ENCODE measurements at regions not wholly inside any gene's neighbourhood (a gene's known extent, or its start where the extent isn't known, plus 50 kb on each side); places are given as distances from the start of the nearest gene placed in this dataset.

GRCh38 chr7:124323597-124323996, 290.7 kb upstream of the TMEM229A start:
- no peak overlapping the region for H3K14ac ChIP-seq (ENCODE audit: insufficient read depth, low read length)
- no peaks in the 10 kb centered on the region; the same call in 1 of the 2 replicates for H3K27me3 Mint-ChIP-seq (ENCODE audit: low read depth)
- no peak overlapping the region for H3K27ac Mint-ChIP-seq
- H2BK12ac ChIP-seq (ENCODE audit: insufficient read length, low read depth, low read length): no peak overlapping the region
- H3K4me3 Mint-ChIP-seq: no peak overlapping the region
- no peak overlapping the region for H2AFZ ChIP-seq (ENCODE audit: low read length)
- H3K79me1 ChIP-seq (ENCODE audit: insufficient read depth, low read depth, low read length, poor library complexity, severe bottlenecking): no peaks in the 10 kb centered on the region
- no peaks in the 10 kb centered on the region for H3K36me3 Mint-ChIP-seq (ENCODE audit: insufficient read depth in 1 of 3, low read depth in 3 of 3)
- no peak overlapping the region for H2AK5ac ChIP-seq (ENCODE audit: insufficient read length, low read length)
- no peak overlapping the region for H2BK120ac ChIP-seq (ENCODE audit: low read depth, low read length, poor library complexity, severe bottlenecking)
- no peak overlapping the region for H4K5ac ChIP-seq (ENCODE audit: insufficient read length, low read depth, low read length)
- no peaks in the 10 kb centered on the region for H3K4me1 ChIP-seq (ENCODE audit: insufficient read depth, low read length)
- H4K91ac ChIP-seq (ENCODE audit: insufficient read length, low read depth, low read length): no peak overlapping the region
- H3K56ac ChIP-seq (ENCODE audit: insufficient read length, low read depth, low read length): no peak overlapping the region
- no peak overlapping the region for H4K8ac ChIP-seq (replicated peaks; ENCODE audit: insufficient read length, low read depth, low read length)
- no peak overlapping the region for H3T11ph ChIP-seq (ENCODE audit: low read length)
- H3K27me3 ChIP-seq (ENCODE audit: insufficient read depth, low read length): no peaks in the 10 kb centered on the region
- no peaks in the 10 kb centered on the region for H3K9me3 ChIP-seq (ENCODE audit: control insufficient read depth, low read depth, low read length)
- no peak overlapping the region for H2BK20ac ChIP-seq (ENCODE audit: low read depth, low read length, poor library complexity, severe bottlenecking)
- WGBS (ENCODE audit: extremely low coverage, insufficient read length, low lambda C conversion rate): no CpG with 5 or more reads among the region's 1 CpG
- H3K4me2 ChIP-seq (ENCODE audit: insufficient read depth, insufficient read length, low read length): no peak overlapping the region
- no peak overlapping the region for H2BK5ac ChIP-seq (ENCODE audit: insufficient read length, low read length)
- H2BK15ac ChIP-seq (ENCODE audit: low read depth, low read length): no peak overlapping the region
- no peak overlapping the region for H3K9ac ChIP-seq (ENCODE audit: extremely low read depth, insufficient read length, low read length)
- no peaks in the 10 kb centered on the region for H4K20me1 ChIP-seq (ENCODE audit: control insufficient read depth, insufficient read depth, insufficient read length)
- no peak for DNase-seq
- H3K9me3 Mint-ChIP-seq: no peaks in the 10 kb centered on the region
- H3K79me2 ChIP-seq (ENCODE audit: insufficient read depth, low read length): no peaks in the 10 kb centered on the region
- no peak overlapping the region for H3K27ac ChIP-seq (ENCODE audit: insufficient read length, low read depth, low read length)
- H3K4ac ChIP-seq (ENCODE audit: low read depth, low read length): no peak overlapping the region
- H3K23me2 ChIP-seq (ENCODE audit: insufficient read length, low read depth, low read length, poor library complexity, severe bottlenecking): no peaks in the 10 kb centered on the region
- no peaks in the 10 kb centered on the region for H3K4me1 Mint-ChIP-seq
- H3K23ac ChIP-seq (ENCODE audit: insufficient read length, low read depth, low read length): no peak overlapping the region
- no peak for TF ChIP-seq CTCF (conservative IDR thresholded peaks at IDR 0.05)
- no peak overlapping the region for H3K18ac ChIP-seq (ENCODE audit: insufficient read length, low read depth, low read length)

All from H9 (cell line).